RWPE2 (cell line): ENCODE measurements at regions not wholly inside any gene's neighbourhood (a gene's known extent, or its start where the extent isn't known, plus 50 kb on each side); places are given as distances from the start of the nearest gene placed in this dataset.

Experiments
- ATAC-seq: fragments of 200-7000 bp; cut with Tn5 transposase; 3 replicates; pipeline ENCODE4 v1.9.1; 2021; ENCODE audit warnings: low read depth
- DNase-seq: peaks from one replicate; pipeline ENCODE4 v3.0.0-alpha.2; 2020; ENCODE audit warnings: low spot score
- H3K27ac ChIP-seq: fragments of 450-650 bp; 2 replicates; pipeline ENCODE4 v1.5.1; 2017; ENCODE audit warnings: mild to moderate bottlenecking; ENCODE audit not compliant: poor library complexity, severe bottlenecking
- H3K27me3 ChIP-seq: fragments of 250-450 bp; sonication (Bioruptor Pico); 2 replicates; pipeline ENCODE4 v1.5.1; 2021; ENCODE audit warnings: mild to moderate bottlenecking, moderate library complexity; ENCODE audit not compliant: insufficient read depth, poor library complexity, severe bottlenecking
- H3K36me3 ChIP-seq: fragments of 250-450 bp; sonication (Bioruptor Pico); 2 replicates; pipeline ENCODE4 v1.5.1; 2020; ENCODE audit warnings: low read depth, mild to moderate bottlenecking, moderate library complexity
- H3K4me1 ChIP-seq: fragments of 250-450 bp; sonication (Bioruptor Pico); 2 replicates; pipeline ENCODE4 v1.5.1; 2021; ENCODE audit warnings: mild to moderate bottlenecking, moderate library complexity; ENCODE audit not compliant: insufficient read depth, poor library complexity, severe bottlenecking
- H3K4me3 ChIP-seq: fragments of 250-450 bp; sonication (Bioruptor Pico); 2 replicates; pipeline ENCODE4 v1.5.1; 2021; ENCODE audit warnings: mild to moderate bottlenecking, moderate library complexity; ENCODE audit not compliant: severe bottlenecking
- H3K9me3 ChIP-seq: fragments of 250-450 bp; sonication (Bioruptor Pico); 2 replicates; pipeline ENCODE4 v1.5.1; 2021; ENCODE audit warnings: mild to moderate bottlenecking, moderate library complexity; ENCODE audit not compliant: severe bottlenecking
- TF ChIP-seq, protein P1 (sequence below): fragments of 450-650 bp; IDR thresholded peaks from one replicate; pipeline ENCODE4 v1.5.1; 2017; ENCODE audit warnings: mild to moderate bottlenecking, moderate library complexity; ENCODE audit not compliant: poor library complexity, severe bottlenecking

DNA sequence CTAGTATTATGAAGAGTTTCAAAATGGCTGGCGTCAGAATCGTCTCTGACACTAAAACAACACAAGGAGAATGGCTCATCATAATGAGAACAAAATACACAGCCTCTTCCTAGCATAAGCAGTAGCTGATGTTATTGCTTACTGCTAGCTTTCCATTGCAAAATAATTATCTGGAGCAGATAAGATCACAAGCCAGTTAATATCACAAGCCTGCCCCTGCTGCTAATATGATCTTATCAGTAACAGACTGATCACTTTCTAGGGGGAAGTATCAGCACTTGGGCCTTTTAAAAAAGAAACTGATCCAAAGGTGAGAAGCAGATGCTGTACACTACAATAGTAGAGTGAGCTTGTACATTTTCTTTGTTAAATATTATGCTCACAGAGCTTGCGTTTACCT, 554.8 kb upstream of the PABPC4L start:
- no peaks in the 10 kb centered on the region for H3K36me3 ChIP-seq
- H3K4me1 ChIP-seq = no peaks in the 10 kb centered on the region
- H3K4me3 ChIP-seq = no peak overlapping the region
- no peak overlapping the region for H3K27ac ChIP-seq
- no peaks in the 10 kb centered on the region for H3K27me3 ChIP-seq
- ATAC-seq (no peak), DNase-seq (no peak)
- no peaks in the 10 kb centered on the region for H3K9me3 ChIP-seq
- TF ChIP-seq, protein P1, sequence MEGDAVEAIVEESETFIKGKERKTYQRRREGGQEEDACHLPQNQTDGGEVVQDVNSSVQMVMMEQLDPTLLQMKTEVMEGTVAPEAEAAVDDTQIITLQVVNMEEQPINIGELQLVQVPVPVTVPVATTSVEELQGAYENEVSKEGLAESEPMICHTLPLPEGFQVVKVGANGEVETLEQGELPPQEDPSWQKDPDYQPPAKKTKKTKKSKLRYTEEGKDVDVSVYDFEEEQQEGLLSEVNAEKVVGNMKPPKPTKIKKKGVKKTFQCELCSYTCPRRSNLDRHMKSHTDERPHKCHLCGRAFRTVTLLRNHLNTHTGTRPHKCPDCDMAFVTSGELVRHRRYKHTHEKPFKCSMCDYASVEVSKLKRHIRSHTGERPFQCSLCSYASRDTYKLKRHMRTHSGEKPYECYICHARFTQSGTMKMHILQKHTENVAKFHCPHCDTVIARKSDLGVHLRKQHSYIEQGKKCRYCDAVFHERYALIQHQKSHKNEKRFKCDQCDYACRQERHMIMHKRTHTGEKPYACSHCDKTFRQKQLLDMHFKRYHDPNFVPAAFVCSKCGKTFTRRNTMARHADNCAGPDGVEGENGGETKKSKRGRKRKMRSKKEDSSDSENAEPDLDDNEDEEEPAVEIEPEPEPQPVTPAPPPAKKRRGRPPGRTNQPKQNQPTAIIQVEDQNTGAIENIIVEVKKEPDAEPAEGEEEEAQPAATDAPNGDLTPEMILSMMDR = no peak

DNA sequence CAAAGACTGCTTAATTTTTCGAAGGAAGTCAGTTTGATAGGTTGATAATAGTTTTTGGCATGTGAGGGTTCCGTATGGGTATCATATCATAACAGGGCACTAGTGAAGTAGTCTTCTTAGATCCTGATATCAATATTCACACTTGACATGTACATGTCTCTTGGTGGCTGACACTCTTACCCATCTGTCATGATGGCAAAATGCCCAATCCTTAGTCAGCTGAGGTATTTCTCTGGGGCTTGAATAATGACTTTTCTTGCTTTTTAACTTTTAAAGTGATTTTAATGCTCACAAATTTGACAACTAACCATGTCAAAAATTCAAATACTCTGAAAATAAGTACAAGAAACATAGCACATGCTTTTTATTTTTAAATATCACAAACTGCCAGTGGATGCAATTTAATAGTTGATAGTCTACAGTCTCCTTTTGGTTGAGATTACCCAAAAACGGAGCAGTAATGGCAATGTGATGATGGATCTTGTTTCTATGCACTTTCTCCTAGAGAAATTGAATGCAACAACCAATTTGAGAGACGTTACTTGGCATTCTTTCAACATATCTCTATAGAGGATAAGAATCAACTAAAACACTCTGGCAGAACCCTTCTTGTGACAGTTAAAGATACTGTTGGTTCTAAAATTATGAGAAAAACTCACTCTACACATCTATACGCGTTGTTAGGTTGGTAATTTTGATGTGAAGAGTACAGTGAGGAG, 552.9 kb upstream of the PABPC4L start:
- Histone ChIP-seq H3K36me3 (no peaks in the 10 kb centered on the region), H3K4me3 (no peak overlapping the region), H3K27ac (no peak overlapping the region), H3K27me3 (no peaks in the 10 kb centered on the region), H3K4me1 (no peaks in the 10 kb centered on the region), H3K9me3 (no peaks in the 10 kb centered on the region)
- TF ChIP-seq, protein P1 = no peak
- no peak for ATAC-seq
- no peak for DNase-seq

DNA sequence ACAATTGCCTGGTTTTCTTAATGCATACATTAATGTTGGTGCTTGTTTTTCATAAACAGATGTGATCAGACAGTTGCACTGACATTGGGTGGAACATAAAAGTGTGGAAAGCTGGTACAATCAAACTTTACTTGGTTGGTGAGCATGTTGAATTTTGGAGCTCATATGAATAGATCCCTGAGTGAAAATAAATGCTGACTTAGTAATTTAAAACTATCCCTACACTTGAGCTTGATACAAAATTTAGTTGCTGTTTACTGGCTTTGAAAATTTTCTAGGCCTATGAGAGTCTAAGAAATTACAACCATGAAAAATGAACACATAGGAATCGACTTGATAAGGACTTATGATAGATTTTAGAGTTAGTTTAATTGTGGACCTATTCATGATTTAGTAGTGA, 551.8 kb upstream of the PABPC4L start:
- Histone ChIP-seq H3K4me3 (no peak overlapping the region), H3K4me1 (no peaks in the 10 kb centered on the region), H3K9me3 (no peaks in the 10 kb centered on the region), H3K36me3 (no peaks in the 10 kb centered on the region), H3K27me3 (no peaks in the 10 kb centered on the region), H3K27ac (no peak overlapping the region)
- DNase-seq (no peak), ATAC-seq (no peak)
- TF ChIP-seq, protein P1 = no peak

DNA sequence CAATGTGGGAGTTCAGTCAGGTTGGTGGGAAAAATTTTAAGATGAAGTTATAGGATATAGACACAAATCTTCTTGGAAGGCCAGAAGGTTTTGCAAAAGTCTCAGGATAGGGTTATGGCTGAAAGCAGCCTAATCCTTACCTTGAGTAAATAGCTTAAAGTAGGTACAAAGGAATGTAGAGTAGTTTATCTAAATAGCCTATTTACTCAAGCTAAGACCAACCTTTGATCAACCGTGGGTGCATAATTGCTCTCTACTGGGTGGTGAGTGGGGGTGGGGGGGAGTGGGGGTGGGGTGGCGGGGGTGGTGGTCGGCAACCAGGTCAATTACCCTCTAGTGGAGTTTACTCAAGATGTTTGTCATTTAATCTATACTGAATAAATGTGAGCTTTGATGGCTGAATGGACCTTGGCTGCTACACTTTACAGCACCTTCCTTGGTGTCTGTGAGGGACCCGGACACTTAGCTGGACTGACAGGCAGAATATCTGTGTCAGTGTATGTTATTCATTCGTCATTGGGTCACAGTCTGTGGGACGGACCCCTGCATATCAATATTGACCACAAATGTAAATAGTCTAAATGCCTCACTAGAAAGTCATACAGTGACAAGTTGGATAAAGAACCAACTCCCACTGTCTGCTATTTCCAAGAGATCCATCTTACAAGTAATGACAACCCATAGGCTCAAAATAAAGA, 545.7 kb upstream of the PABPC4L start:
- Histone ChIP-seq H3K27me3 (no peaks in the 10 kb centered on the region), H3K9me3 (no peaks in the 10 kb centered on the region), H3K27ac (no peak overlapping the region), H3K4me3 (no peak overlapping the region), H3K36me3 (no peaks in the 10 kb centered on the region), H3K4me1 (no peaks in the 10 kb centered on the region)
- ATAC-seq (no peak), DNase-seq (no peak)
- TF ChIP-seq, protein P1 = no peak

DNA sequence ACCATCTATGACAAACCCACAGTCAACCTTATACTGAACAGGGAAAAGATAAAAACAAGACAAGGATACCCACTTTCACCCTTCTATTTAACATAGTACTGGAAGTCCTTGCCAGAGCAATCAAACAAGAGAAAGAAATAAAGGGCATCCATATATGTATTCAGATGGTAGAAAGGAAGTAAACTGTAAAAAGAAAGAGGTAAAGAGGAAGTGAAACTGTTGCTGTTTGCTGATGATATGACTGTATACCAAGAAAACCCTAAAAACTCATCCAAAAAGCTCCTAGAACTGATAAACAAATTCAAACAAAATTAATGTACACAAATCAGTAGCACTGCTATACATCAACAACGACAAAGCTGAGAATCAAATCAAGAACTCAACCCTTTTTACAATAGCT, 538.7 kb upstream of the PABPC4L start:
- no peak overlapping the region for H3K27ac ChIP-seq
- DNase-seq = no peak
- no peaks in the 10 kb centered on the region for H3K36me3 ChIP-seq
- TF ChIP-seq, protein P1 = no peak
- no peaks in the 10 kb centered on the region for H3K27me3 ChIP-seq
- no peak overlapping the region for H3K4me3 ChIP-seq
- H3K9me3 ChIP-seq = no peaks in the 10 kb centered on the region
- ATAC-seq = no peak
- H3K4me1 ChIP-seq = no peaks in the 10 kb centered on the region
